HepG2 (cell line): ENCODE measurements at regions not wholly inside any gene's neighbourhood (a gene's known extent, or its start where the extent isn't known, plus 50 kb on each side); places are given as distances from the start of the nearest gene placed in this dataset.

Experiments used
- ATAC-seq: fragments of 200-7000 bp; cut with Tn5 transposase; 3 replicates; pipeline ENCODE4 v1.9.1; 2020; ENCODE audit warnings: mild to moderate bottlenecking, moderate library complexity
- BruUV-seq: library from RNA; stranded (reverse); fragments of 400-500 nt; replicated peaks from 2 replicates; lab custom pipeline; 2021; lab: Mats Ljungman, UMichigan
- CTCF ChIA-PET: fragments of 300-600 bp; formaldehyde crosslinking; extraction: SDS; loops from one replicate; lab custom pipeline; 2021; ENCODE audit warnings: low total read pairs, inconsistent platforms, low intra/inter-chr PET ratio; lab: Yijun Ruan, JAX
- POLR2A ChIA-PET: fragments of 350-600 bp; sonication (Branson Sonifier 250); formaldehyde crosslinking; loops from one replicate; lab custom pipeline; 2020; ENCODE audit warnings: antibody characterized with exemption, inconsistent platforms; lab: Yijun Ruan, JAX
- DNase-seq: peaks from one replicate; pipeline ENCODE4 v3.0.0-alpha.2; 2015; ENCODE audit warnings: low spot score
- FAIRE-seq: peaks from 3 replicates; lab custom pipeline; 2011; peaks lifted over from hg19 to GRCh38; lab: Jason Lieb, UNC
- H2AFZ ChIP-seq: one replicate; pipeline ENCODE4 v1.6.1; 2011; ENCODE audit warnings: low read length, inconsistent platforms
- H3K27ac ChIP-seq: fragments of 300-600 bp; 3 replicates; pipeline ENCODE4 v1.8.0; 2011; ENCODE audit warnings: mixed run types, mild to moderate bottlenecking, mixed read lengths, low read length, inconsistent platforms; ENCODE audit not compliant: insufficient read depth; ENCODE audit errors: extremely low read length
- H3K27me3 ChIP-seq, 2 experiments: fragments of 200-600 bp in 1 of 2; 2 replicates in 1 of 2; 3 replicates in 1 of 2; pipeline versions ENCODE4 v1.6.0 to v1.8.0; 2011; ENCODE audit warnings: low read length in 2 of 2, mild to moderate bottlenecking in 2 of 2, moderate library complexity in 2 of 2, inconsistent platforms in 1 of 2; ENCODE audit not compliant: insufficient read depth in 2 of 2, control insufficient read depth in 1 of 2
- H3K36me3 ChIP-seq, 2 experiments: fragments of 200-600 bp in 1 of 2; replicated peaks in 1 of 2; 2 replicates in 1 of 2; 3 replicates in 1 of 2; pipeline versions ENCODE4 v1.5.1 to v1.8.0; 2011; ENCODE audit warnings: low read length in 2 of 2, inconsistent platforms in 1 of 2; ENCODE audit not compliant: insufficient read depth in 2 of 2, control insufficient read depth in 1 of 2
- H3K4me1 ChIP-seq: 2 replicates; pipeline ENCODE4 v1.5.1; 2012; ENCODE audit warnings: low read length, inconsistent platforms; ENCODE audit not compliant: insufficient read depth
- H3K4me2 ChIP-seq: 2 replicates; pipeline ENCODE4 v1.6.0; 2011; ENCODE audit warnings: low read depth, low read length, inconsistent platforms
- H3K4me3 ChIP-seq, 3 experiments: fragments of 200-600 bp in 1 of 3; sonication (generic), shearing (Covaris generic) in 1 of 3; replicated peaks in 1 of 3; 2 replicates each; pipeline ENCODE4 v1.5.1; 2011 to 2016; ENCODE audit warnings: low read length in 3 of 3, inconsistent platforms in 2 of 3, low read depth in 2 of 3, mild to moderate bottlenecking in 2 of 3, control low read depth in 1 of 3, mixed read lengths in 1 of 3; ENCODE audit not compliant: insufficient read depth in 1 of 3
- H3K79me2 ChIP-seq: one replicate; pipeline ENCODE4 v1.6.1; 2011; ENCODE audit warnings: low read length, inconsistent platforms; ENCODE audit not compliant: insufficient read depth
- H3K9ac ChIP-seq: 2 replicates; pipeline ENCODE4 v1.6.0; 2011; ENCODE audit warnings: mild to moderate bottlenecking, low read depth, low read length, inconsistent platforms; ENCODE audit not compliant: insufficient read depth
- H3K9me3 ChIP-seq: 2 replicates; pipeline ENCODE4 v1.5.1; 2012; ENCODE audit warnings: mild to moderate bottlenecking, low read length
- H4K20me1 ChIP-seq: 2 replicates; pipeline ENCODE4 v1.6.0; 2011; ENCODE audit warnings: inconsistent platforms, mild to moderate bottlenecking, low read length, moderate library complexity; ENCODE audit not compliant: insufficient read depth
- CAMTA2 ChIP-seq: sonication (generic); formaldehyde crosslinking; IDR thresholded peaks from 2 replicates; pipeline ENCODE4 v1.4.0; 2020; ENCODE audit warnings: mild to moderate bottlenecking, missing genetic modification reagents, borderline replicate concordance
- ETV5 ChIP-seq: IDR thresholded peaks from 2 replicates; pipeline ENCODE4 v1.6.1; 2018; ENCODE audit warnings: missing biosample characterization, missing genetic modification reagents, inconsistent platforms, borderline replicate concordance
- GRHL1 ChIP-seq: sonication (generic); formaldehyde crosslinking; conservative IDR thresholded peaks from 2 replicates; pipeline ENCODE4 v1.8.0; 2022; ENCODE audit warnings: missing genetic modification reagents
- MIER2 ChIP-seq: IDR thresholded peaks from 2 replicates; pipeline ENCODE4 v1.6.1; 2016; ENCODE audit warnings: missing biosample characterization, missing genetic modification reagents
- MIXL1 ChIP-seq: IDR thresholded peaks from 2 replicates; pipeline ENCODE4 v1.6.1; 2016
- ZNF251 ChIP-seq: sonication (generic); formaldehyde crosslinking; IDR thresholded peaks from 2 replicates; pipeline ENCODE4 v1.9.0; 2021; ENCODE audit warnings: mild to moderate bottlenecking, missing genetic modification reagents
- ZNF567 ChIP-seq: sonication (generic); formaldehyde crosslinking; IDR thresholded peaks from 2 replicates; pipeline ENCODE4 v1.8.1; 2023; ENCODE audit warnings: mild to moderate bottlenecking, missing genetic modification reagents, borderline replicate concordance
- ZNF572 ChIP-seq: sonication (generic); formaldehyde crosslinking; IDR thresholded peaks from 2 replicates; pipeline ENCODE4 v1.5.1; 2020; ENCODE audit warnings: mild to moderate bottlenecking, missing genetic modification reagents
- WGBS: methylation state at CpG from one replicate; pipeline ENCODE4 v1.1.6; 2017; ENCODE audit warnings: low lambda C conversion rate; 5-methylcytosine and 5-hydroxymethylcytosine counted together
- in situ Hi-C: cut with HindIII; loops from 2 replicates; pipeline ENCODE4 v1.10.0; 2017; ENCODE audit warnings: low pct_unique_long_range_greater_than_20kb; ENCODE audit not compliant: extremely low pct_ligation_motif_present
- intact Hi-C: fragments of 100-400 bp; cut with micrococcal nuclease; formaldehyde crosslinking; loops from one replicate; pipeline ENCODE4 v1.10.0; 2022; ENCODE audit not compliant: unreplicated experiment
- TF ChIP-seq, protein P1 (sequence below): sonication (generic); formaldehyde crosslinking; IDR thresholded peaks from 2 replicates; pipeline ENCODE4 v1.9.0; 2021; ENCODE audit warnings: missing genetic modification reagents, mild to moderate bottlenecking, borderline replicate concordance

GRCh38 chr18:24805156-24805555, 344.7 kb downstream of the HRH4 start:
- ChIA-PET CTCF (no interaction called here), POLR2A (no interaction called here)
- WGBS: 18% methylated on average over 5 of the region's 5 CpGs
- no peak for TF ChIP-seq MIER2 (CRISPR knock-in tag)
- no peak for TF ChIP-seq ETV5 (CRISPR knock-in tag)
- TF ChIP-seq GRHL1: no peak
- no peak for TF ChIP-seq ZNF567 (CRISPR knock-in tag)
- TF ChIP-seq, protein P1, sequence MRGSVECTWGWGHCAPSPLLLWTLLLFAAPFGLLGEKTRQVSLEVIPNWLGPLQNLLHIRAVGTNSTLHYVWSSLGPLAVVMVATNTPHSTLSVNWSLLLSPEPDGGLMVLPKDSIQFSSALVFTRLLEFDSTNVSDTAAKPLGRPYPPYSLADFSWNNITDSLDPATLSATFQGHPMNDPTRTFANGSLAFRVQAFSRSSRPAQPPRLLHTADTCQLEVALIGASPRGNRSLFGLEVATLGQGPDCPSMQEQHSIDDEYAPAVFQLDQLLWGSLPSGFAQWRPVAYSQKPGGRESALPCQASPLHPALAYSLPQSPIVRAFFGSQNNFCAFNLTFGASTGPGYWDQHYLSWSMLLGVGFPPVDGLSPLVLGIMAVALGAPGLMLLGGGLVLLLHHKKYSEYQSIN (CRISPR knock-in tag): no peak
- no peak for TF ChIP-seq CAMTA2 (CRISPR knock-in tag)
- no peak for TF ChIP-seq ZNF251 (CRISPR knock-in tag)
- no peak for TF ChIP-seq ZNF572
- no peak for TF ChIP-seq MIXL1 (CRISPR knock-in tag)
- DNase-seq (no peak), FAIRE-seq (no peak), ATAC-seq (no peak)
- intact Hi-C loops: no loop called here
- H3K9me3 ChIP-seq: peaks cover 7% of the 10 kb centered on the region; the same call in 1 of the 2 replicates
- no peak overlapping the region for H3K4me2 ChIP-seq
- BruUV-seq: no TSS peak
- no peaks in the 10 kb centered on the region for H3K27me3 ChIP-seq
- no peaks in the 10 kb centered on the region for H3K36me3 ChIP-seq
- in situ Hi-C loops: no loop called here
- no peak overlapping the region for H3K27ac ChIP-seq
- H3K4me1 ChIP-seq: no peaks in the 10 kb centered on the region
- H3K4me3 ChIP-seq: no peak overlapping the region
- no peak overlapping the region for H3K9ac ChIP-seq
- H2AFZ ChIP-seq: no peak overlapping the region
- H3K79me2 ChIP-seq: no peaks in the 10 kb centered on the region
- no peaks in the 10 kb centered on the region for H4K20me1 ChIP-seq
